ENCODE measurements at regions not wholly inside any gene's neighbourhood (a gene's known extent, or its start where the extent isn't known, plus 50 kb on each side); places are given as distances from the start of the nearest gene placed in this dataset.

- no peak for TF ChIP-seq CTCF (IDR thresholded peaks at IDR 0.05)
- no peak for TF ChIP-seq POLR2A (IDR thresholded peaks at IDR 0.05)
- TF ChIP-seq POLR2AphosphoS5 (IDR thresholded peaks at IDR 0.05), result no peak
Measured at GRCh38 chr7:36048902-36049240, 104.2 kb upstream of the EEPD1 start.

Data from breast epithelium (tissue), 3 donors.